ENCODE measurements at regions not wholly inside any gene's neighbourhood (a gene's known extent, or its start where the extent isn't known, plus 50 kb on each side); places are given as distances from the start of the nearest gene placed in this dataset.
"Not testable (repeated sequence)": the region's sequence is repeated elsewhere in the genome, so short reads cannot be mapped to it uniquely, and the experiment has no call there.

- DNase-seq: no peak
These were observed 103.3 kb downstream of the TMEM144 start for GRCh38 chr4:158313566-158313965.

GRCh38 chr4:158314756-158315487 is 104.6 kb downstream of the TMEM144 start:
- no peak for DNase-seq

DNA sequence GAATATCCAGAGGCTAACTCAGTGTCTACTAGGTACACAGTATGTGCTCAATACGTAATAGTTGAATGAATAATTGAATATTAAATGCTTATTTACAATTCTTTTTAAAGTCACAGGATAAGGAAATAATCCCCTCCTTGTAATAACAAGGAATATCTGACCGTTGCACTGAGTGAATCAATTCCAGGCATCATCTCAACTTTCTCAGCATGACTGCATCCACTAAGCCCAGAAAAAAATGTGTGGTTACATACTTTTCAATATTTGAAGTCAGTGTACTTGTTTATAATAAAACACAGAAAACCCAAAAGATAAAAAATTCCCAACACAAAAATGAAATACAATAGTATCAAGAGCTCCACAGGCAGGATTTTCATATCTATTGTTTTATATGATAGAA is 105.4 kb downstream of the TMEM144 start:
- DNase-seq: no peak

DNA sequence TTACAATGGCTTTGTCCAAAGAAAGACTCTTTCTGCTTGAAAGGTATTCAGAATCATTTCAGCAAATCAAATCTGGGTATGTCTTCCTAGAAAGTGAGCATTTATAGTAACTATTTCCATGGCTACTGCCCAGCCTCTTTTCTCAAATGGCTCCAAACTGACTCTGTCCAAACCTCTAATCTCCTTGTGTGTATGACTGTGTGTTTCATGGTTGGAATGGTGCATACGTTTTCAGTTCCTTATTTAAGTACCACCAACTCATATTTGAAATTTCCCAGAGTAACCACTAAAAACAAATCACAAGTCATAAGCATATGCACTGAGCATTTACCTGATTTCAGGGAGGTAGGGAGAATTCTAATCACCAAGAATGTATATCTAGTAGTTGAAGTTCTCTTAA is 106.0 kb downstream of the TMEM144 start:
- DNase-seq: no peak

- no peak for DNase-seq
These were observed 109.6 kb downstream of the TMEM144 start for GRCh38 chr4:158319880-158320279.

- no peak for DNase-seq
These were observed 111.8 kb downstream of the TMEM144 start for GRCh38 chr4:158322109-158322508.

- no peak for DNase-seq
These were observed 117.2 kb downstream of the TMEM144 start for GRCh38 chr4:158327525-158327924.

- no peak for DNase-seq
These were observed 121.6 kb downstream of the TMEM144 start for GRCh38 chr4:158331863-158332262.

DNA sequence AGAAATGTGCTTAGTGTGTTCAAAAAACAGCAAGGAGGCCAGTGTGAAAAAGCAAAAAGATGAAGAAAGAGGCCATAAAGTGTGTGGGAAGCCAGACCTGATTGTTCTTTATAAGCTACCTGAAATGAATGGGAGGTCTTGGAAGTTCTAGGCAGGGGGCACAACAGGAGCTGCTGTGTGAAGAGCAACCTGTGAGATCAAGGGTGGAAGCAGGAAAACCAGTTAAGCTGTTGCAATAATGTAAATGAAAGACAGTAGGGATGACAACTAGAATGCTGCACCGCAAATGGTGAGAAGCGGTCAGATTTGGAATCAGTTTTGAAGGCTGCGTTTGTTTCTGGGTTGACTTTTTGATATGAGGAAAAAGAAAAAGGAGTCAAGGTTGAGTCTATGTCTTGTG is 123.5 kb downstream of the TMEM144 start:
- no peak for DNase-seq

DNA sequence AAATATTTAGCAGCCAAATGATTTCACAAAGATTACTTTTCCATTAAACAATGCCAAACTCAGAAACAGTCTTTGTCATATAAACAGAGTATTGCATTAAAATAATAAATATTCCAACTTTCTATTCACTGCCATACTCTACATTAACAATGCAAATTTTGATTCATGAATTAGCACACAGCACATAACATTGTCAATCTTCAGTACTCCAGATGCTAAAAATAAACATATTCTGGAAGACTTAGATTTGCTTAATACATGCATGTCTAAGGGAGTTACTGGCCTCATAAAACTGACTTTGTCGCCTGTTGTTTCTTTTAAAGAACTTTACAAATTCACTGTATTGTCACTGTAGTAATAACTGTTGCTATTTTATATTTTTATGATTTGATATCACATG is 131.6 kb downstream of the TMEM144 start:
- no peak for DNase-seq

GRCh38 chr4:158346576-158346975 is 136.3 kb downstream of the TMEM144 start:
- DNase-seq: no peak

DNA sequence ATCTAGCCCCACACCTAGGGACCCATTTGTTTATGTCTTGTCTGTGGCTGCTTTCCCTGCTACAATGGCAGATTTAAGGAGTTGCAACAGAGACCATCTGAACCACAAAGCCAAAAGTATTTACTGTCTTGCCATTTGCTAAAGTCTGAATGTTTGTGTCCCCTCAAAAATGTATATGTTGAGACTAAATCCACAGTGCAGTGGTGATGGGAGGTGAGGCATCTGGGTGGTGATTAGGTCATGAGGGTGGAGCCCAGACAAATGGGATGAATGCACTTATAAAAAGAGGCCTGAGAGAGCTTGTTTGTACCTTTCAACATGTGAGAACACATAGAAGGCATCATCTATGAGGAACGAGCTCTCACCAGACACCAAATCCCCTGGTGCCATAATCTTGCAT is 137.3 kb downstream of the TMEM144 start:
- no peak for DNase-seq

DNA sequence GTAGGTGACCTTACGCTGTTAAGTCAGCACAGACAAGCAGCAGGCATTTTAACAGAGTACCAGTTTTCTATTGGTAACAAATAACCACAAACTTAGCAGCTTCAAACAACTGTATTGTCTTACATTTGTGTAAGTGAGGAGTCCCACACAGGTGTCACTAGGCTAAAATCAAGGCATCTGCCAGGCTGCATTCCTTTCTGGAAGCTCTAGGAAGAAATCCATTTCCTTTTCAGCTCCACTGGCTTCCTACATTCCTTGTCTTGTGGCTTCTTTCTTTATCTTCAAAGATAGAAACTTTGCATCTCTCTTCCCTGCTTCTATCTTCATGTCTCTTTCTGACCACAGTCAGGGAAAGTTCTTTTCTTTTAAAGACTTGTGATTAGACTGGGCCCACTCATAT is 139.9 kb downstream of the TMEM144 start:
- DNase-seq: no peak

GRCh38 chr4:158353541-158354304 is 143.4 kb downstream of the TMEM144 start:
- DNase-seq: no peak

- DNase-seq: no peak
These were observed 146.0 kb downstream of the TMEM144 start for GRCh38 chr4:158356301-158356700.

DNA sequence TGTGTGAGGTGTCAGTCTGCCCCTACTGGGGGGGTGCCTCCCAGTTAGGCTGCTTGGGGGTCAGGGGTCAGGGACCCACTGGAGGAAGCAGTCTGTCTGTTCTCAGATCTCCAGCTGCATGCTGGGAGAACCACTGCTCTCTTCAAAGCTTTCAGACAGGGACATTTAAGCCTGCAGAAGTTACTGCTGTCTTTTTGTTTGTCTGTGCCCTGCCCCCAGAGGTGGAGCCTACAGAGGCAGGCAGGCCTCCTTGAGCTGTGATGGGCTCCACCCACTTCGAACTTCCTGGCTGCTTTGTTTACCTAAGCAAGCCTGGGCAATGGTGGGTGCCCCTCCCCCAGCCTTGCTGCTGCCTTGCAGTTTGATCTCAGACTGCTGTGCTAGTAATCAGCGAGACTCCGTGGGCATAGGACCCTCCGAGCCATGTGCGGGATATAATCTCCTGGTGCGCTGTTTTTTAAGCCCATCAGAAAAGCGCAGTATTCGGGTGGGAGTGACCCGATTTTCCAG is 153.7 kb upstream of the RXFP1 start:
- not testable (repeated sequence) for DNase-seq

DNA sequence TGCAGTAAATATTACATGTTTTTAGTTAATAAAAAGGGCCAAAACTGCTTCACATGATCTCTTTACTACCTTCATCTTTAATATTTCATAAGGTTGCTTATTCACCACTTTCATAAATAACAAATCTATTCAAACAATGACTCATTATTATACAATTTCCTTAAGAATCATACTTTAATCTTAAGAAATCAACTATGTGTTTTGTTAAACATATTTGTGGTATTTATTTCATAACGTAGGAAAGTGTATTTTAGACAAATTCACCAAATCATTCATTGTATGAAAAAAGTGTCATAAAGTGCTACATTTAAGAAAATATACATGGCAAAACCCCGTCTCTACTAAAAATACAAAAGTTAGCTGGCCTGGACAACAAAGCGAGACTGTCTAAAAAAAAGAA is 150.5 kb upstream of the RXFP1 start:
- no peak for DNase-seq

- no peak for DNase-seq
These were observed 147.4 kb upstream of the RXFP1 start for GRCh38 chr4:158374318-158374717.

DNA sequence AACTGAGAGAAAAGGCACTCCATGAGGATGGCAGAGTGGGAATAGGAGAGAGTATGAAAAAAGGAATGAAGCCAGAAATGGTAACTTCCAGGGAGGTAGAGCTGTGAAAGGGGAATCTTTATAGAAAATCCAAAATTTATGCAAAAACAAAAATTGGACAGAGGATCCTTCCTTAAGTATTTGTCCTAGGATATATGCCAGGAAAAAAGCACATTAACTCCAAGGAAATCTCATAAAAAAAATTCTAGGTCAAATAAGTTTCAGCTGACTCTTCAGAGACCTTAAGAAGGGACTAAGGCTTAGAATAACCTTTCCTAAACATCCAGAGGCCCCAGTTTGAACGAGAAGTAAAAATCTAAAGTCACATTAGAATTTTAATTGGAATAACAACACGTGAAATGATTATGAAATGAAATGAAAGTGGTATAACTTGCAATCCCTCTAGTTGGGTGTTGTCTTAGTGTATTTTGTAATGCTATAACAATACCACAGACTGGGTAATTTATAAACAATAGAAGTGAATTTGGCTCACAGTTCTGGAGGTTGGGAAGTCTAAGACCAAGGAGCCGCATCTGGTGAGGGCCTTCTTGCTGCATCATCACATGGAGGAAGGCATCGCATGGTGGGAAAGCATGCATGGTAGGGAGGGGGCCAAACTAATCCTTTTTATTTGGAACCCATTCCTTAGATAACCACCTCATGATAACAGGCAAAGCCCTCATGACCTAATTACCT is 145.4 kb upstream of the RXFP1 start:
- DNase-seq: no peak

DNA sequence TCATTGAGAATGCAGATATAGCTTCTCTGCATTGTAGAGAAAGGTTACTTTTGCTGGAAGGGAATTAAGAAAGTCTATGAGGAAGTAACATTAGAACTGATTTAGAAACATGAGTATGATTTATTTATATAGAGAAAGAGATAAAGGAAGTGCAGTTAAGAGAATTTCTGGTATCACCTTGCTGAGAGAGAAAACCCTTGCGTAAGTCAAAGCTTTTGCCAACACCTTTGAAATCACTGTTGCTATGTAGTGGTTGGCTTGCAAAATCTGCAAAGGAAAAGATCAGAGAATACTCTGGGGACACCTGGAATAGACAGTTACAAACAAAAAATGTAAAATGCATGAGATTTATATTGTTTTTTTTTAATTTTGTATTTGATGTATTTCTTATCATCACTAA is 137.3 kb upstream of the RXFP1 start:
- no peak for DNase-seq

DNA sequence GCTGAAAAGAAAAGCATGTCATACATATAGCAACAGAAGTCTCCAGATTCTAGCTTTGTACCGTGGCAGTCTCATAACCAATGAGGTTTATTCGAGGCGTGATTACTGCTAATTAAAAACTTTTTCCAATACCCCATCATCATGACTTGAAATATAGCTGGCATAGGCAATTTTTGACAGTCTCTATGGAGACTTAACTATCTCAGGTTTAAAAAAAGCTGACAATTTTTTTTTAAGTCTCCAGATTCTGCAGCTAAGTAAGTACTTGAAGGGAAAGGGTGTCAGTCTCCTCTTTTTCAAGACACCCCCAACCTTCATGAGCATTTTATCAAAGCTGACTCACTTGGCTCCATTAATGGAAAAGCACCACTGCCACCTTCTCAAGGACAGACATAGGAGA is 126.3 kb upstream of the RXFP1 start:
- no peak for DNase-seq

GRCh38 chr4:158395889-158396288 is 125.8 kb upstream of the RXFP1 start:
- DNase-seq: no peak

DNA sequence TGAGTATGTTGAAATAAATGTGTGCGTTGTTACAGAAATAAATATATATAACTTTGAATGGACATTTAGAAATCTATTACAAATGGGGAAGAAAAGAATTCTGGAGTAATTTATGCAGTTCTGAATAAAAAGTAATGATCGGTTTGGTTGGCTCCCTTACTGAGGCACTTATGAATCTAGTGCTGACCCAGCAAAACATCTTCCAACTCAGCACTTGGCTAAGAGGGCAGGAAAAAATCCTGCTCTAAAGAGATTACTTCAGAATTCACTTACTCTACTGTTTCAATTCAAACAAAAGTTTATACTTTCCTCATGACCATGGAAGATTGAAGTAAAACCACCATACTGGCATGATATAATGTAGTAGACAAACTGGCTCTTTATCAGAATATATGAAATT is 123.9 kb upstream of the RXFP1 start:
- DNase-seq: no peak

GRCh38 chr4:158407961-158408360 is 113.7 kb upstream of the RXFP1 start:
- DNase-seq: not testable (repeated sequence)
